GM12878 (cell line): ENCODE measurements at regions not wholly inside any gene's neighbourhood (a gene's known extent, or its start where the extent isn't known, plus 50 kb on each side); places are given as distances from the start of the nearest gene placed in this dataset.
"Not testable (repeated sequence)": the region's sequence is repeated elsewhere in the genome, so short reads cannot be mapped to it uniquely, and the experiment has no call there.

ENCODE experiments used
- CEBPB ChIP-seq, 2 experiments: fragments of 150-350 bp in 1 of 2; IDR thresholded peaks; 2 replicates each; pipeline ENCODE4 v1.6.1; 2012 to 2014; ENCODE audit warnings: low read depth in 2 of 2, low read length in 2 of 2, borderline replicate concordance in 1 of 2, inconsistent platforms in 1 of 2
- CHD2 ChIP-seq: IDR thresholded peaks from 2 replicates; pipeline ENCODE4 v1.6.1; 2011; ENCODE audit warnings: low read depth, low read length, improper control_type of control experiment, borderline replicate concordance

- not testable (repeated sequence) for TF ChIP-seq CHD2; CEBPB (IDR thresholded peaks at IDR 0.05; ENCODE audit: borderline replicate concordance in 1 of 2, low read depth in 2 of 2, low read length in 2 of 2)
Observed at GRCh38 chr7:93022931-93023478, 94.8 kb downstream of the SAMD9 start.
